Common myeloid progenitor, CD34-positive (primary cell): ENCODE measurements at regions not wholly inside any gene's neighbourhood (a gene's known extent, or its start where the extent isn't known, plus 50 kb on each side); places are given as distances from the start of the nearest gene placed in this dataset.

ENCODE experiments used
- CTCF ChIA-PET: fragments of 350-600 bp; sonication (Branson Sonifier 250); formaldehyde crosslinking; loops from one replicate; lab custom pipeline; 2021; ENCODE audit warnings: antibody characterized with exemption; lab: Charles Lee
- POLR2A ChIA-PET: fragments of 350-600 bp; sonication (Branson Sonifier 250); formaldehyde crosslinking; loops from one replicate; lab custom pipeline; 2021; ENCODE audit warnings: antibody characterized with exemption; lab: Charles Lee
- DNase-seq, 3 donors: peaks; one replicate each; pipeline versions ENCODE4 v3.0.0 to v3.0.0-alpha.2; 2013
- H3K27ac ChIP-seq, 2 experiments: 1 replicate in 1 of 2; 2 replicates in 1 of 2; pipeline ENCODE4 v1.7.0; 2013; ENCODE audit warnings: inconsistent platforms in 2 of 2, low read length in 2 of 2, mild to moderate bottlenecking in 2 of 2, low read depth in 1 of 2, moderate library complexity in 1 of 2; ENCODE audit not compliant: severe bottlenecking in 2 of 2, insufficient read depth in 1 of 2, poor library complexity in 1 of 2
- H3K27me3 ChIP-seq, 5 experiments: replicated peaks in 2 of 5; 1 replicate in 3 of 5; 2 replicates in 2 of 5; pipeline versions ENCODE4 v1.6.1 to v1.7.0; 2013; ENCODE audit warnings: low read length in 4 of 5, mild to moderate bottlenecking in 2 of 5, moderate library complexity in 2 of 5, inconsistent platforms in 1 of 5; ENCODE audit not compliant: insufficient read depth in 5 of 5, control insufficient read depth in 4 of 5
- H3K36me3 ChIP-seq, 4 experiments: 1 replicate in 2 of 4; 2 replicates in 2 of 4; pipeline versions ENCODE4 v1.6.1 to v1.7.0; 2013; ENCODE audit warnings: low read length in 3 of 4, control low read depth in 1 of 4, mild to moderate bottlenecking in 1 of 4; ENCODE audit not compliant: control insufficient read depth in 4 of 4, insufficient read depth in 4 of 4
- H3K4me1 ChIP-seq, 4 experiments: 1 replicate in 3 of 4; 2 replicates in 1 of 4; pipeline versions ENCODE4 v1.6.1 to v1.7.1; 2013; ENCODE audit warnings: low read length in 3 of 4, mild to moderate bottlenecking in 3 of 4, control low read depth in 1 of 4, inconsistent platforms in 1 of 4, moderate library complexity in 1 of 4; ENCODE audit not compliant: control insufficient read depth in 4 of 4, insufficient read depth in 4 of 4; ENCODE audit errors: control extremely low read depth in 1 of 4
- H3K4me3 ChIP-seq, 7 experiments: 1 replicate in 4 of 7; 2 replicates in 3 of 7; pipeline versions ENCODE4 v1.5.1 to v1.7.0; 2013; ENCODE audit warnings: mild to moderate bottlenecking in 7 of 7, low read length in 6 of 7, moderate library complexity in 6 of 7, inconsistent platforms in 2 of 7, low read depth in 2 of 7, control low read depth in 1 of 7; ENCODE audit not compliant: insufficient read depth in 4 of 7, control insufficient read depth in 1 of 7; ENCODE audit errors: extremely low read depth in 1 of 7
- H3K9me3 ChIP-seq, 5 experiments: 1 replicate in 4 of 5; 2 replicates in 1 of 5; pipeline versions ENCODE4 v1.6.1 to v1.7.1; 2013; ENCODE audit warnings: low read length in 4 of 5, mild to moderate bottlenecking in 2 of 5, inconsistent platforms in 1 of 5, low read depth in 1 of 5, moderate library complexity in 1 of 5; ENCODE audit not compliant: control insufficient read depth in 4 of 5, insufficient read depth in 2 of 5; ENCODE audit errors: control extremely low read depth in 1 of 5
- WGBS: methylation state at CpG from one replicate; pipeline ENCODE4 v1.1.5; 2013; ENCODE audit not compliant: insufficient coverage; 5-methylcytosine and 5-hydroxymethylcytosine counted together

- H3K27me3 ChIP-seq: no peaks in the 10 kb centered on the region
- no peak overlapping the region for H3K4me3 ChIP-seq
- H3K36me3 ChIP-seq: no peaks in the 10 kb centered on the region
- no peaks in the 10 kb centered on the region for H3K4me1 ChIP-seq
- no peak overlapping the region for H3K27ac ChIP-seq
- ChIA-PET POLR2A (no interaction called here), CTCF (interaction anchor here (1.0 kb wide), 1 partner anchor 13 kb away, joined by 3 read pairs; no protein-coding TSS in a partner anchor)
- no peak for DNase-seq
- H3K9me3 ChIP-seq: no peaks in the 10 kb centered on the region
- no CpG with 5 or more reads among the region's 2 CpGs for WGBS
Measured at GRCh38 chr2:226414335-226414734, 385.3 kb downstream of the IRS1 start.

- no peak for DNase-seq
- 92% methylated on average over 2 of the region's 2 CpGs for WGBS
- H3K27ac ChIP-seq: no peak overlapping the region
- ChIA-PET POLR2A (no interaction called here), CTCF (interaction anchor here (1.0 kb wide), 1 partner anchor 14 kb away, joined by 3 read pairs; no protein-coding TSS in a partner anchor)
- no peaks in the 10 kb centered on the region for H3K36me3 ChIP-seq
- H3K4me1 ChIP-seq: no peaks in the 10 kb centered on the region
- H3K4me3 ChIP-seq: no peak overlapping the region
- no peaks in the 10 kb centered on the region for H3K27me3 ChIP-seq
- H3K9me3 ChIP-seq: no peaks in the 10 kb centered on the region
Measured at GRCh38 chr2:226413498-226414130, 386.0 kb downstream of the IRS1 start.

GRCh38 chr2:226411727-226412360, 387.8 kb downstream of the IRS1 start:
- DNase-seq: no peak
- ChIA-PET CTCF (no interaction called here), POLR2A (no interaction called here)
- no peak overlapping the region for H3K4me3 ChIP-seq
- H3K36me3 ChIP-seq: no peaks in the 10 kb centered on the region
- peaks cover 0 to 2% (median 0%) of the 10 kb centered on the region in 5 experiments for H3K27me3 ChIP-seq
- no peak overlapping the region for H3K27ac ChIP-seq
- 100% methylated on average over 4 of the region's 4 CpGs for WGBS
- no peaks in the 10 kb centered on the region for H3K4me1 ChIP-seq
- no peaks in the 10 kb centered on the region for H3K9me3 ChIP-seq

GRCh38 chr2:226411205-226411604, 388.4 kb downstream of the IRS1 start:
- H3K36me3 ChIP-seq: no peaks in the 10 kb centered on the region
- no peak for DNase-seq
- no peaks in the 10 kb centered on the region for H3K9me3 ChIP-seq
- H3K4me1 ChIP-seq: no peaks in the 10 kb centered on the region
- H3K27me3 ChIP-seq: peaks cover 0 to 2% (median 0%) of the 10 kb centered on the region in 5 experiments
- WGBS: 93% methylated on average over 3 of the region's 3 CpGs
- no peak overlapping the region for H3K27ac ChIP-seq
- CTCF ChIA-PET: no interaction called here
- no peak overlapping the region for H3K4me3 ChIP-seq
- POLR2A ChIA-PET: no interaction called here

GRCh38 chr2:226410247-226410835, 389.3 kb downstream of the IRS1 start:
- Histone ChIP-seq H3K4me1 (no peaks in the 10 kb centered on the region), H3K27ac (no peak overlapping the region), H3K36me3 (no peaks in the 10 kb centered on the region), H3K9me3 (no peaks in the 10 kb centered on the region), H3K4me3 (no peak overlapping the region), H3K27me3 (peaks cover 0 to 2% (median 0%) of the 10 kb centered on the region in 5 experiments)
- POLR2A ChIA-PET: no interaction called here
- WGBS: no CpG with 5 or more reads among the region's 4 CpGs
- CTCF ChIA-PET: no interaction called here
- no peak for DNase-seq

- ChIA-PET CTCF (no interaction called here), POLR2A (no interaction called here)
- no peaks in the 10 kb centered on the region for H3K36me3 ChIP-seq
- no peaks in the 10 kb centered on the region for H3K4me1 ChIP-seq
- no peak overlapping the region for H3K27ac ChIP-seq
- DNase-seq: no peak
- H3K27me3 ChIP-seq: peaks cover 0 to 2% (median 0%) of the 10 kb centered on the region in 5 experiments
- no CpG with 5 or more reads among the region's 1 CpG for WGBS
- no peak overlapping the region for H3K4me3 ChIP-seq
- no peaks in the 10 kb centered on the region for H3K9me3 ChIP-seq
Measured at GRCh38 chr2:226409134-226409533, 390.5 kb downstream of the IRS1 start.

- Histone ChIP-seq H3K4me1 (no peaks in the 10 kb centered on the region), H3K4me3 (no peak overlapping the region), H3K27me3 (peaks cover 0 to 4% (median 0%) of the 10 kb centered on the region in 5 experiments), H3K9me3 (no peaks in the 10 kb centered on the region), H3K36me3 (no peaks in the 10 kb centered on the region), H3K27ac (no peak overlapping the region)
- 100% methylated on average over 2 of the region's 4 CpGs for WGBS
- DNase-seq: no peak
- ChIA-PET CTCF (no interaction called here), POLR2A (no interaction called here)
Measured at GRCh38 chr2:226408141-226408540, 391.5 kb downstream of the IRS1 start.
